ENCODE measurements at regions not wholly inside any gene's neighbourhood (a gene's known extent, or its start where the extent isn't known, plus 50 kb on each side); places are given as distances from the start of the nearest gene placed in this dataset.

GRCh38 chr15:94965593-94965992 is 734.2 kb downstream of the MCTP2 start:
- TF ChIP-seq FOXP2 (optimal IDR thresholded peaks at IDR 0.05; ENCODE audit: borderline replicate concordance, extremely low read depth, extremely low read length, insufficient read depth) (no peak), TAF1 (IDR thresholded peaks at IDR 0.05; ENCODE audit: borderline replicate concordance, insufficient read depth, low read length) (no peak)

- TF ChIP-seq FOXP2 (optimal IDR thresholded peaks at IDR 0.05; ENCODE audit: borderline replicate concordance, extremely low read depth, extremely low read length, insufficient read depth) (no peak), POLR2AphosphoS5 (IDR thresholded peaks at IDR 0.05; ENCODE audit: low read depth, low read length) (no peak), SIN3A (IDR thresholded peaks at IDR 0.05; ENCODE audit: borderline replicate concordance, insufficient read depth, low read length) (no peak), TAF1 (IDR thresholded peaks at IDR 0.05; ENCODE audit: borderline replicate concordance, insufficient read depth, low read length) (no peak), REST (IDR thresholded peaks at IDR 0.05; ENCODE audit: insufficient read depth in 1 of 2, low read depth in 2 of 2, low read length in 2 of 2) (no peak)
Measured at GRCh38 chr15:94968133-94968532, 736.8 kb downstream of the MCTP2 start.

- TF ChIP-seq SIN3A (IDR thresholded peaks at IDR 0.05; ENCODE audit: borderline replicate concordance, insufficient read depth, low read length), result no peak
- no peak for TF ChIP-seq FOXP2 (optimal IDR thresholded peaks at IDR 0.05; ENCODE audit: borderline replicate concordance, extremely low read depth, extremely low read length, insufficient read depth)
- TF ChIP-seq POLR2AphosphoS5 (IDR thresholded peaks at IDR 0.05; ENCODE audit: low read depth, low read length), result no peak
- no peak for TF ChIP-seq TAF1 (IDR thresholded peaks at IDR 0.05; ENCODE audit: borderline replicate concordance, insufficient read depth, low read length)
- TF ChIP-seq REST (IDR thresholded peaks at IDR 0.05; ENCODE audit: insufficient read depth in 1 of 2, low read depth in 2 of 2, low read length in 2 of 2), result no peak
Measured at GRCh38 chr15:94970096-94970495, 738.7 kb downstream of the MCTP2 start.

GRCh38 chr15:94970802-94971201 is 739.4 kb downstream of the MCTP2 start:
- TF ChIP-seq TAF1 (IDR thresholded peaks at IDR 0.05; ENCODE audit: borderline replicate concordance, insufficient read depth, low read length), result no peak
- TF ChIP-seq POLR2AphosphoS5 (IDR thresholded peaks at IDR 0.05; ENCODE audit: low read depth, low read length), result no peak
- TF ChIP-seq REST (IDR thresholded peaks at IDR 0.05; ENCODE audit: insufficient read depth in 1 of 2, low read depth in 2 of 2, low read length in 2 of 2), result no peak

DNA sequence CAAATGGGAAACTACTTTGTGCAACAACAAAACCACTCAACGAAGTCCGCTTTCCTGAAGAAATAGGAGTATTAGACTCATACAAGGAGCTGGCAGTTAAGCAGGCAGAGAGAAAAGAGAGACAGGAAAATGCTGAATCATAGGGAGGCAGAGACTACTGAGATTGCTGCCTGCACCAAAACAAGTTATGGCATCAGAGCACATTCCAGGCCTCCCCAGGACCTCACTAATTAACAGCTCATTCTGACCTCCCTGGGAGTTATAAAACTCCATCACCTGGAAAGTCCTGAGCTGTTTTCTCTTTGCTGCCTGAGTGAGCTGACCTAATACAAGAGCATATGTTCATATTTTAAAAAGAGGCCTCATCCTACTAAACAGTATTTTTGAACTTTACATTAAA is 741.0 kb downstream of the MCTP2 start:
- TF ChIP-seq REST (IDR thresholded peaks at IDR 0.05; ENCODE audit: insufficient read depth in 1 of 2, low read depth in 2 of 2, low read length in 2 of 2), result no peak
- no peak for TF ChIP-seq TAF1 (IDR thresholded peaks at IDR 0.05; ENCODE audit: borderline replicate concordance, insufficient read depth, low read length)

Data from PFSK-1 (cell line).